HEK293 (cell line): ENCODE measurements at regions not wholly inside any gene's neighbourhood (a gene's known extent, or its start where the extent isn't known, plus 50 kb on each side); places are given as distances from the start of the nearest gene placed in this dataset.

Source experiments
- CTCF ChIA-PET: fragments of 350-600 bp; formaldehyde crosslinking; extraction: SDS; loops from one replicate; lab custom pipeline; 2021; ENCODE audit warnings: antibody characterized with exemption; lab: Yijun Ruan, JAX
- POLR2A ChIA-PET: fragments of 300-600 bp; formaldehyde crosslinking; extraction: SDS; loops from one replicate; lab custom pipeline; 2020; ENCODE audit warnings: antibody characterized with exemption, inconsistent platforms; lab: Yijun Ruan, JAX
- H3K27ac ChIP-seq: fragments of 200-500 bp; sonication (Bioruptor generic); 2 replicates; pipeline ENCODE4 v1.5.1; 2014; ENCODE audit warnings: low read depth, low read length, control low read depth, inconsistent platforms; ENCODE audit errors: extremely low read depth
- H3K36me3 ChIP-seq, 2 experiments: fragments of 200-500 bp in 1 of 2; sonication (Bioruptor generic) in 1 of 2; 1 replicate in 1 of 2; 2 replicates in 1 of 2; pipeline ENCODE4 v1.5.1; 2014 to 2017; ENCODE audit warnings: inconsistent platforms in 2 of 2, low read length in 2 of 2; ENCODE audit not compliant: control insufficient read depth in 2 of 2, insufficient read depth in 1 of 2
- H3K4me1 ChIP-seq: fragments of 200-500 bp; sonication (Bioruptor generic); 2 replicates; pipeline ENCODE4 v1.5.1; 2014; ENCODE audit warnings: mild to moderate bottlenecking, low read length, inconsistent platforms; ENCODE audit not compliant: control insufficient read depth, insufficient read depth
- H3K4me3 ChIP-seq: 2 replicates; pipeline ENCODE4 v1.5.1; 2011; ENCODE audit warnings: low read depth, mild to moderate bottlenecking, control low read depth, low read length, moderate library complexity
- H3K9me3 ChIP-seq: fragments of 200-500 bp; sonication (Bioruptor generic); 2 replicates; pipeline ENCODE4 v1.5.1; 2014; ENCODE audit warnings: low read depth, low read length, inconsistent platforms; ENCODE audit not compliant: control insufficient read depth, insufficient read depth
- BCL11B ChIP-seq: fragments of 450-650 bp; formaldehyde crosslinking; IDR thresholded peaks from 2 replicates; pipeline ENCODE4 v1.5.1; 2016; ENCODE audit warnings: low read depth, missing biosample characterization, missing genetic modification characterization
- KLF16 ChIP-seq: fragments of 450-650 bp; formaldehyde crosslinking; IDR thresholded peaks from 2 replicates; pipeline ENCODE4 v1.5.1; 2017; ENCODE audit warnings: missing biosample characterization, missing genetic modification characterization
- MYNN ChIP-seq: fragments of 450-650 bp; formaldehyde crosslinking; IDR thresholded peaks from 2 replicates; pipeline ENCODE4 v1.5.1; 2016; ENCODE audit warnings: missing biosample characterization, missing genetic modification characterization, borderline replicate concordance
- REPIN1 ChIP-seq: fragments of 450-650 bp; formaldehyde crosslinking; IDR thresholded peaks from 2 replicates; pipeline ENCODE4 v1.5.1; 2017; ENCODE audit warnings: missing biosample characterization, missing genetic modification characterization, low read depth
- SETDB1 ChIP-seq: IDR thresholded peaks from one replicate; pipeline ENCODE4 v1.6.1; 2017; ENCODE audit warnings: mild to moderate bottlenecking, low read length, moderate library complexity, mixed read lengths; ENCODE audit not compliant: insufficient read length
- ZBTB21 ChIP-seq: fragments of 450-650 bp; formaldehyde crosslinking; IDR thresholded peaks from 2 replicates; pipeline ENCODE4 v1.5.1; 2017; ENCODE audit warnings: missing biosample characterization, missing genetic modification characterization
- ZBTB8A ChIP-seq: fragments of 450-650 bp; formaldehyde crosslinking; IDR thresholded peaks from 2 replicates; pipeline ENCODE4 v1.5.1; 2016; ENCODE audit warnings: missing biosample characterization, missing genetic modification characterization
- ZIC2 ChIP-seq: fragments of 450-650 bp; formaldehyde crosslinking; IDR thresholded peaks from 2 replicates; pipeline ENCODE4 v1.5.1; 2016; ENCODE audit warnings: missing biosample characterization, missing genetic modification characterization
- ZNF114 ChIP-seq: fragments of 450-650 bp; formaldehyde crosslinking; IDR thresholded peaks from 2 replicates; pipeline ENCODE4 v1.5.0; 2017; ENCODE audit warnings: missing biosample characterization, missing genetic modification characterization
- ZNF2 ChIP-seq: fragments of 450-650 bp; formaldehyde crosslinking; IDR thresholded peaks from 2 replicates; pipeline ENCODE4 v1.5.1; 2016; ENCODE audit warnings: missing biosample characterization, missing genetic modification characterization
- ZNF248 ChIP-seq: fragments of 450-650 bp; formaldehyde crosslinking; IDR thresholded peaks from 2 replicates; pipeline ENCODE4 v1.5.1; 2017; ENCODE audit warnings: missing biosample characterization, missing genetic modification characterization
- ZNF266 ChIP-seq: fragments of 450-650 bp; formaldehyde crosslinking; IDR thresholded peaks from 2 replicates; pipeline ENCODE4 v1.5.1; 2016; ENCODE audit warnings: missing biosample characterization, missing genetic modification characterization, low read depth
- ZNF280C ChIP-seq: fragments of 450-650 bp; formaldehyde crosslinking; IDR thresholded peaks from 2 replicates; pipeline ENCODE4 v1.5.1; 2016; ENCODE audit warnings: missing biosample characterization, missing genetic modification characterization
- ZNF341 ChIP-seq: fragments of 450-650 bp; formaldehyde crosslinking; IDR thresholded peaks from 2 replicates; pipeline ENCODE4; 2016; ENCODE audit warnings: low read depth, missing biosample characterization, missing genetic modification characterization
- ZNF366 ChIP-seq: fragments of 450-650 bp; formaldehyde crosslinking; conservative IDR thresholded peaks from 2 replicates; pipeline ENCODE4 v1.5.1; 2016; ENCODE audit warnings: missing biosample characterization, missing genetic modification characterization
- ZNF426 ChIP-seq: fragments of 450-650 bp; formaldehyde crosslinking; IDR thresholded peaks from 2 replicates; pipeline ENCODE4 v1.5.1; 2017; ENCODE audit warnings: missing biosample characterization, missing genetic modification characterization, mild to moderate bottlenecking, inconsistent platforms, moderate library complexity
- ZNF488 ChIP-seq: fragments of 450-650 bp; formaldehyde crosslinking; IDR thresholded peaks from 2 replicates; pipeline ENCODE4 v1.5.1; 2016; ENCODE audit warnings: missing biosample characterization, missing genetic modification characterization
- ZNF501 ChIP-seq: fragments of 450-650 bp; formaldehyde crosslinking; IDR thresholded peaks from 2 replicates; pipeline ENCODE4 v1.5.1; 2016; ENCODE audit warnings: missing biosample characterization, missing genetic modification characterization
- ZNF513 ChIP-seq: fragments of 450-650 bp; IDR thresholded peaks from 2 replicates; pipeline ENCODE4 v1.5.1; 2018; ENCODE audit warnings: missing biosample characterization, missing genetic modification characterization
- ZNF521 ChIP-seq: fragments of 450-650 bp; formaldehyde crosslinking; IDR thresholded peaks from 2 replicates; pipeline ENCODE4 v1.5.1; 2017; ENCODE audit warnings: missing biosample characterization, mild to moderate bottlenecking, missing genetic modification characterization
- ZNF555 ChIP-seq: fragments of 450-650 bp; formaldehyde crosslinking; conservative IDR thresholded peaks from 2 replicates; pipeline ENCODE4 v1.5.1; 2017; ENCODE audit warnings: missing biosample characterization, mild to moderate bottlenecking, missing genetic modification characterization, inconsistent platforms
- ZNF585B ChIP-seq: fragments of 450-650 bp; formaldehyde crosslinking; IDR thresholded peaks from 2 replicates; pipeline ENCODE4 v1.5.1; 2016; ENCODE audit warnings: missing biosample characterization, missing genetic modification characterization
- ZNF624 ChIP-seq: fragments of 450-650 bp; formaldehyde crosslinking; IDR thresholded peaks from 2 replicates; pipeline ENCODE4 v1.5.1; 2017; ENCODE audit warnings: missing biosample characterization, missing genetic modification characterization
- ZNF626 ChIP-seq: fragments of 450-650 bp; sonication (Bioruptor Pico); formaldehyde crosslinking; IDR thresholded peaks from 2 replicates; pipeline ENCODE4 v1.5.1; 2018; ENCODE audit warnings: missing biosample characterization, missing genetic modification characterization, inconsistent platforms
- ZNF664 ChIP-seq: fragments of 450-650 bp; formaldehyde crosslinking; IDR thresholded peaks from 2 replicates; pipeline ENCODE4 v1.5.1; 2016; ENCODE audit warnings: missing biosample characterization, missing genetic modification characterization
- ZNF704 ChIP-seq: fragments of 450-650 bp; formaldehyde crosslinking; IDR thresholded peaks from 2 replicates; pipeline ENCODE4 v1.5.1; 2016; ENCODE audit warnings: missing biosample characterization, missing genetic modification characterization
- ZNF830 ChIP-seq: fragments of 450-650 bp; IDR thresholded peaks from 2 replicates; pipeline ENCODE4 v1.5.0; 2018; ENCODE audit warnings: missing biosample characterization, missing genetic modification characterization, low read depth, mild to moderate bottlenecking, moderate library complexity
- ZNF843 ChIP-seq: fragments of 450-650 bp; formaldehyde crosslinking; IDR thresholded peaks from 2 replicates; pipeline ENCODE4 v1.5.1; 2016; ENCODE audit warnings: missing biosample characterization, missing genetic modification characterization

GRCh38 chr5:54764102-54765090, 221.0 kb downstream of the ESM1 start:
- TF ChIP-seq KLF16 (tag by site-specific recombination) (no peak), ZIC2 (tag by site-specific recombination) (no peak), ZNF843 (tag by site-specific recombination) (no peak), ZNF521 (tag by site-specific recombination) (no peak), ZNF366 (tag by site-specific recombination) (no peak), ZNF555 (tag by site-specific recombination) (no peak), ZNF624 (no peak), ZNF501 (tag by site-specific recombination) (no peak), ZBTB8A (tag by site-specific recombination) (no peak), ZNF830 (no peak), ZNF341 (tag by site-specific recombination) (no peak), ZNF513 (tag by site-specific recombination) (no peak), ZNF626 (tag by site-specific recombination) (no peak), ZNF266 (tag by site-specific recombination) (no peak), ZNF488 (tag by site-specific recombination) (no peak)
- Histone ChIP-seq H3K9me3 (no peaks in the 10 kb centered on the region), H3K4me1 (no peaks in the 10 kb centered on the region), H3K27ac (no peak overlapping the region), H3K4me3 (no peak overlapping the region), H3K36me3 (no peaks in the 10 kb centered on the region)
- ChIA-PET POLR2A (no interaction called here), CTCF (interaction anchor here (0.6 kb wide), 1 partner anchor 133 kb away, joined by 5 read pairs; no protein-coding TSS in a partner anchor)

- ChIA-PET POLR2A (no interaction called here), CTCF (interaction anchor here (0.6 to 1.6 kb wide), 3 partner anchors 10 to 89 kb away, joined by 3 to 5 read pairs (median 4); no protein-coding TSS in a partner anchor)
- Histone ChIP-seq H3K4me1 (no peaks in the 10 kb centered on the region), H3K27ac (no peak overlapping the region), H3K36me3 (no peaks in the 10 kb centered on the region), H3K9me3 (no peaks in the 10 kb centered on the region), H3K4me3 (no peak overlapping the region)
- TF ChIP-seq ZNF664 (tag by site-specific recombination): no peak
- no peak for TF ChIP-seq SETDB1
- TF ChIP-seq ZNF248 (tag by site-specific recombination): no peak
- TF ChIP-seq ZNF521 (tag by site-specific recombination): no peak
- TF ChIP-seq ZNF513 (tag by site-specific recombination): no peak
- TF ChIP-seq ZNF704 (tag by site-specific recombination): no peak
- no peak for TF ChIP-seq ZNF555 (tag by site-specific recombination)
- TF ChIP-seq ZNF2 (tag by site-specific recombination): no peak
- no peak for TF ChIP-seq MYNN (tag by site-specific recombination)
- TF ChIP-seq ZNF114 (tag by site-specific recombination): no peak
- no peak for TF ChIP-seq ZBTB21 (tag by site-specific recombination)
- no peak for TF ChIP-seq ZNF426
- TF ChIP-seq REPIN1 (tag by site-specific recombination): no peak
- TF ChIP-seq ZNF585B (tag by site-specific recombination): no peak
- TF ChIP-seq BCL11B (tag by site-specific recombination): no peak
- TF ChIP-seq ZNF280C (tag by site-specific recombination): no peak
Observed at GRCh38 chr5:54761213-54761701, 224.1 kb downstream of the ESM1 start.
